WTC11 (cell line): ENCODE measurements at regions not wholly inside any gene's neighbourhood (a gene's known extent, or its start where the extent isn't known, plus 50 kb on each side); places are given as distances from the start of the nearest gene placed in this dataset.

Source experiments
- ATAC-seq: fragments of 200-7000 bp; cut with Tn5 transposase; 2 replicates; pipeline ENCODE4 v1.10.0; 2021; ENCODE audit warnings: mild to moderate bottlenecking, moderate library complexity
- CTCF ChIA-PET: fragments of 300-600 bp; sonication (Branson Sonifier 250); formaldehyde crosslinking; loops from one replicate; lab custom pipeline; 2021; ENCODE audit warnings: antibody characterized with exemption; lab: Charles Lee
- POLR2A ChIA-PET: fragments of 350-600 bp; sonication (Branson Sonifier 250); formaldehyde crosslinking; loops from one replicate; lab custom pipeline; 2021; ENCODE audit warnings: antibody characterized with exemption; lab: Charles Lee
- DNase-seq: peaks from one replicate; pipeline ENCODE4 v3.0.0; 2021; ENCODE audit warnings: low spot score
- H3K27ac Mint-ChIP-seq: 2 replicates; pipeline ENCODE4 v1.8.0; 2021; ENCODE audit warnings: mixed read lengths
- H3K27me3 Mint-ChIP-seq: 2 replicates; pipeline ENCODE4 v1.8.0; 2021; ENCODE audit warnings: low read depth, mild to moderate bottlenecking, moderate library complexity, mixed read lengths
- H3K36me3 Mint-ChIP-seq: 2 replicates; pipeline ENCODE4 v1.8.0; 2021; ENCODE audit warnings: mixed read lengths
- H3K4me1 Mint-ChIP-seq: 2 replicates; pipeline ENCODE4 v1.8.0; 2022; ENCODE audit warnings: mixed read lengths
- H3K4me3 Mint-ChIP-seq: 2 replicates; pipeline ENCODE4 v1.8.0; 2021; ENCODE audit warnings: mild to moderate bottlenecking, moderate library complexity, mixed read lengths
- H3K9me3 Mint-ChIP-seq: 2 replicates; pipeline ENCODE4 v1.8.0; 2021; ENCODE audit warnings: mixed read lengths
- FOXJ3 ChIP-seq: sonication (generic); formaldehyde crosslinking; IDR thresholded peaks from 2 replicates; pipeline ENCODE4 v1.9.0; 2021; ENCODE audit warnings: missing genetic modification reagents, mild to moderate bottlenecking, borderline replicate concordance
- FOXK1 ChIP-seq: sonication (generic); formaldehyde crosslinking; IDR thresholded peaks from 2 replicates; pipeline ENCODE4 v1.8.0; 2022; ENCODE audit warnings: mild to moderate bottlenecking, moderate library complexity, missing genetic modification reagents
- FOXP1 ChIP-seq: sonication (generic); formaldehyde crosslinking; IDR thresholded peaks from 2 replicates; pipeline ENCODE4 v1.8.0; 2022; ENCODE audit warnings: missing genetic modification reagents, mild to moderate bottlenecking, moderate library complexity, borderline replicate concordance
- HMGA2 ChIP-seq: fragments of 250-450 bp; sonication (Bioruptor Pico); IDR thresholded peaks from 2 replicates; pipeline ENCODE4 v1.4.0; 2021; ENCODE audit warnings: mild to moderate bottlenecking, moderate library complexity
- JUN ChIP-seq: sonication (generic); formaldehyde crosslinking; IDR thresholded peaks from 2 replicates; pipeline ENCODE4 v1.8.0; 2023; ENCODE audit warnings: mild to moderate bottlenecking, missing genetic modification reagents
- NFYB ChIP-seq: sonication (generic); formaldehyde crosslinking; conservative IDR thresholded peaks from 2 replicates; pipeline ENCODE4 v1.8.0; 2022; ENCODE audit warnings: low read depth, missing genetic modification reagents
- NR1H2 ChIP-seq: sonication (generic); formaldehyde crosslinking; IDR thresholded peaks from 2 replicates; pipeline ENCODE4 v1.9.0; 2021; ENCODE audit warnings: mild to moderate bottlenecking, moderate library complexity, missing genetic modification reagents
- SOX15 ChIP-seq: fragments of 250-450 bp; sonication (Bioruptor Pico); IDR thresholded peaks from 2 replicates; pipeline ENCODE4 v1.9.0; 2021; ENCODE audit warnings: mild to moderate bottlenecking
- ZNF138 ChIP-seq: sonication (generic); formaldehyde crosslinking; conservative IDR thresholded peaks from 2 replicates; pipeline ENCODE4 v1.8.1; 2022; ENCODE audit warnings: mild to moderate bottlenecking, moderate library complexity, missing genetic modification reagents
- ZNF232 ChIP-seq: sonication (generic); formaldehyde crosslinking; IDR thresholded peaks from 2 replicates; pipeline ENCODE4 v1.8.0; 2022; ENCODE audit warnings: mild to moderate bottlenecking, missing genetic modification reagents
- ZNF263 ChIP-seq: sonication (generic); formaldehyde crosslinking; IDR thresholded peaks from 2 replicates; pipeline ENCODE4 v1.8.1; 2022; ENCODE audit warnings: low read depth, mild to moderate bottlenecking, moderate library complexity, missing genetic modification reagents
- ZNF416 ChIP-seq: fragments of 250-450 bp; sonication (Bioruptor Pico); IDR thresholded peaks from 2 replicates; pipeline ENCODE4 v1.9.0; 2021; ENCODE audit warnings: mild to moderate bottlenecking, inconsistent platforms
- TF ChIP-seq, protein P1 (sequence below): sonication (generic); formaldehyde crosslinking; IDR thresholded peaks from 2 replicates; pipeline ENCODE4 v1.8.1; 2022; ENCODE audit warnings: mild to moderate bottlenecking, missing genetic modification reagents, moderate library complexity, borderline replicate concordance
- TF ChIP-seq, protein P2 (sequence below): sonication (generic); formaldehyde crosslinking; IDR thresholded peaks from 2 replicates; pipeline ENCODE4 v1.8.1; 2023; ENCODE audit warnings: mild to moderate bottlenecking, missing genetic modification reagents
- TF ChIP-seq, protein P3 (sequence below): fragments of 250-450 bp; sonication (Bioruptor Pico); IDR thresholded peaks from 2 replicates; pipeline ENCODE4 v1.9.0; 2021; ENCODE audit warnings: mild to moderate bottlenecking
- TF ChIP-seq, protein P4 (sequence below): sonication (generic); formaldehyde crosslinking; IDR thresholded peaks from 2 replicates; pipeline ENCODE4 v1.8.0; 2022; ENCODE audit warnings: mild to moderate bottlenecking, missing genetic modification reagents
- TF ChIP-seq, protein P5 (sequence below): sonication (generic); formaldehyde crosslinking; IDR thresholded peaks from 2 replicates; pipeline ENCODE4 v1.8.1; 2022; ENCODE audit warnings: missing genetic modification reagents, borderline replicate concordance
- TF ChIP-seq, protein P6 (sequence below): sonication (generic); formaldehyde crosslinking; IDR thresholded peaks from 2 replicates; pipeline ENCODE4 v1.8.0; 2023; ENCODE audit warnings: missing genetic modification reagents, mild to moderate bottlenecking, borderline replicate concordance
- TF ChIP-seq, protein P7 (sequence below): sonication (generic); formaldehyde crosslinking; IDR thresholded peaks from 2 replicates; pipeline ENCODE4 v1.8.1; 2023; ENCODE audit warnings: mild to moderate bottlenecking, missing genetic modification reagents, borderline replicate concordance

DNA sequence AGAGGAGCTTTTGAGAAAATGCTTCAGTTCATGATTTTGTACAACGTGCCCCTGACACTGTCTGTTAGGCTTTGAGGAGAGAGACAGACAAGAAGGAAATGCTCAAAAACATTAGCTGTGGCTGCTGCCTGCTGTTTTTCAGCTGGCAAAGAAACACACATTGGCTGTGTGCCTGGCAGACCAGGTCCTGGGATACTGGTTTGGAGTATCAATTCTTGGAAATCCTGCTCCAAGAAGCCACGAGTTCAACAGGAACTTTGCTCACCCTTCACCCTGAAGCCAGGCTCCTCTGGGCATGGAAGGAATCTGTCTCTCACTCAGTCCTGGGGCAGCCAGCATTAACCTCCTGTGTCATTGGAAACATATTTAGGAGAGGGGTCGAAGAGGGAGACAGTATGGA, 245.5 kb downstream of the AUH start:
- Mint-ChIP-seq H3K27me3 (no peaks in the 10 kb centered on the region; the same call in 1 of the 2 replicates), H3K4me1 (peaks cover 25% of the 10 kb centered on the region), H3K27ac (no peak overlapping the region), H3K36me3 (peaks cover 25% of the 10 kb centered on the region), H3K4me3 (no peak overlapping the region), H3K9me3 (peaks cover 23% of the 10 kb centered on the region)
- POLR2A ChIA-PET: no interaction called here
- TF ChIP-seq FOXK1 (CRISPR knock-in tag) (no peak), SOX15 (no peak), HMGA2 (CRISPR knock-in tag) (no peak), NR1H2 (no peak), FOXJ3 (CRISPR knock-in tag) (no peak), ZNF232 (CRISPR knock-in tag) (no peak), NFYB (CRISPR knock-in tag) (no peak), ZNF416 (CRISPR knock-in tag) (no peak), JUN (CRISPR knock-in tag) (no peak), ZNF263 (CRISPR knock-in tag) (no peak), FOXP1 (no peak), ZNF138 (no peak)
- TF ChIP-seq, protein P1, sequence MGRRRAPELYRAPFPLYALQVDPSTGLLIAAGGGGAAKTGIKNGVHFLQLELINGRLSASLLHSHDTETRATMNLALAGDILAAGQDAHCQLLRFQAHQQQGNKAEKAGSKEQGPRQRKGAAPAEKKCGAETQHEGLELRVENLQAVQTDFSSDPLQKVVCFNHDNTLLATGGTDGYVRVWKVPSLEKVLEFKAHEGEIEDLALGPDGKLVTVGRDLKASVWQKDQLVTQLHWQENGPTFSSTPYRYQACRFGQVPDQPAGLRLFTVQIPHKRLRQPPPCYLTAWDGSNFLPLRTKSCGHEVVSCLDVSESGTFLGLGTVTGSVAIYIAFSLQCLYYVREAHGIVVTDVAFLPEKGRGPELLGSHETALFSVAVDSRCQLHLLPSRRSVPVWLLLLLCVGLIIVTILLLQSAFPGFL (CRISPR knock-in tag): no peak
- TF ChIP-seq, protein P2, sequence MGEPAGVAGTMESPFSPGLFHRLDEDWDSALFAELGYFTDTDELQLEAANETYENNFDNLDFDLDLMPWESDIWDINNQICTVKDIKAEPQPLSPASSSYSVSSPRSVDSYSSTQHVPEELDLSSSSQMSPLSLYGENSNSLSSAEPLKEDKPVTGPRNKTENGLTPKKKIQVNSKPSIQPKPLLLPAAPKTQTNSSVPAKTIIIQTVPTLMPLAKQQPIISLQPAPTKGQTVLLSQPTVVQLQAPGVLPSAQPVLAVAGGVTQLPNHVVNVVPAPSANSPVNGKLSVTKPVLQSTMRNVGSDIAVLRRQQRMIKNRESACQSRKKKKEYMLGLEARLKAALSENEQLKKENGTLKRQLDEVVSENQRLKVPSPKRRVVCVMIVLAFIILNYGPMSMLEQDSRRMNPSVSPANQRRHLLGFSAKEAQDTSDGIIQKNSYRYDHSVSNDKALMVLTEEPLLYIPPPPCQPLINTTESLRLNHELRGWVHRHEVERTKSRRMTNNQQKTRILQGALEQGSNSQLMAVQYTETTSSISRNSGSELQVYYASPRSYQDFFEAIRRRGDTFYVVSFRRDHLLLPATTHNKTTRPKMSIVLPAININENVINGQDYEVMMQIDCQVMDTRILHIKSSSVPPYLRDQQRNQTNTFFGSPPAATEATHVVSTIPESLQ (CRISPR knock-in tag): no peak
- TF ChIP-seq, protein P3, sequence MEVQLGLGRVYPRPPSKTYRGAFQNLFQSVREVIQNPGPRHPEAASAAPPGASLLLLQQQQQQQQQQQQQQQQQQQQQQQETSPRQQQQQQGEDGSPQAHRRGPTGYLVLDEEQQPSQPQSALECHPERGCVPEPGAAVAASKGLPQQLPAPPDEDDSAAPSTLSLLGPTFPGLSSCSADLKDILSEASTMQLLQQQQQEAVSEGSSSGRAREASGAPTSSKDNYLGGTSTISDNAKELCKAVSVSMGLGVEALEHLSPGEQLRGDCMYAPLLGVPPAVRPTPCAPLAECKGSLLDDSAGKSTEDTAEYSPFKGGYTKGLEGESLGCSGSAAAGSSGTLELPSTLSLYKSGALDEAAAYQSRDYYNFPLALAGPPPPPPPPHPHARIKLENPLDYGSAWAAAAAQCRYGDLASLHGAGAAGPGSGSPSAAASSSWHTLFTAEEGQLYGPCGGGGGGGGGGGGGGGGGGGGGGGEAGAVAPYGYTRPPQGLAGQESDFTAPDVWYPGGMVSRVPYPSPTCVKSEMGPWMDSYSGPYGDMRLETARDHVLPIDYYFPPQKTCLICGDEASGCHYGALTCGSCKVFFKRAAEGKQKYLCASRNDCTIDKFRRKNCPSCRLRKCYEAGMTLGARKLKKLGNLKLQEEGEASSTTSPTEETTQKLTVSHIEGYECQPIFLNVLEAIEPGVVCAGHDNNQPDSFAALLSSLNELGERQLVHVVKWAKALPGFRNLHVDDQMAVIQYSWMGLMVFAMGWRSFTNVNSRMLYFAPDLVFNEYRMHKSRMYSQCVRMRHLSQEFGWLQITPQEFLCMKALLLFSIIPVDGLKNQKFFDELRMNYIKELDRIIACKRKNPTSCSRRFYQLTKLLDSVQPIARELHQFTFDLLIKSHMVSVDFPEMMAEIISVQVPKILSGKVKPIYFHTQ (CRISPR knock-in tag): no peak
- TF ChIP-seq, protein P4, sequence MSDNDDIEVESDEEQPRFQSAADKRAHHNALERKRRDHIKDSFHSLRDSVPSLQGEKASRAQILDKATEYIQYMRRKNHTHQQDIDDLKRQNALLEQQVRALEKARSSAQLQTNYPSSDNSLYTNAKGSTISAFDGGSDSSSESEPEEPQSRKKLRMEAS (CRISPR knock-in tag): no peak
- TF ChIP-seq, protein P5, sequence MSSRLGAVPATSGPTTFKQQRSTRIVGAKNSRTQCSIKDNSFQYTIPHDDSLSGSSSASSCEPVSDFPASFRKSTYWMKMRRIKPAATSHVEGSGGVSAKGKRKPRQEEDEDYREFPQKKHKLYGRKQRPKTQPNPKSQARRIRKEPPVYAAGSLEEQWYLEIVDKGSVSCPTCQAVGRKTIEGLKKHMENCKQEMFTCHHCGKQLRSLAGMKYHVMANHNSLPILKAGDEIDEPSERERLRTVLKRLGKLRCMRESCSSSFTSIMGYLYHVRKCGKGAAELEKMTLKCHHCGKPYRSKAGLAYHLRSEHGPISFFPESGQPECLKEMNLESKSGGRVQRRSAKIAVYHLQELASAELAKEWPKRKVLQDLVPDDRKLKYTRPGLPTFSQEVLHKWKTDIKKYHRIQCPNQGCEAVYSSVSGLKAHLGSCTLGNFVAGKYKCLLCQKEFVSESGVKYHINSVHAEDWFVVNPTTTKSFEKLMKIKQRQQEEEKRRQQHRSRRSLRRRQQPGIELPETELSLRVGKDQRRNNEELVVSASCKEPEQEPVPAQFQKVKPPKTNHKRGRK (CRISPR knock-in tag): no peak
- TF ChIP-seq, protein P6, sequence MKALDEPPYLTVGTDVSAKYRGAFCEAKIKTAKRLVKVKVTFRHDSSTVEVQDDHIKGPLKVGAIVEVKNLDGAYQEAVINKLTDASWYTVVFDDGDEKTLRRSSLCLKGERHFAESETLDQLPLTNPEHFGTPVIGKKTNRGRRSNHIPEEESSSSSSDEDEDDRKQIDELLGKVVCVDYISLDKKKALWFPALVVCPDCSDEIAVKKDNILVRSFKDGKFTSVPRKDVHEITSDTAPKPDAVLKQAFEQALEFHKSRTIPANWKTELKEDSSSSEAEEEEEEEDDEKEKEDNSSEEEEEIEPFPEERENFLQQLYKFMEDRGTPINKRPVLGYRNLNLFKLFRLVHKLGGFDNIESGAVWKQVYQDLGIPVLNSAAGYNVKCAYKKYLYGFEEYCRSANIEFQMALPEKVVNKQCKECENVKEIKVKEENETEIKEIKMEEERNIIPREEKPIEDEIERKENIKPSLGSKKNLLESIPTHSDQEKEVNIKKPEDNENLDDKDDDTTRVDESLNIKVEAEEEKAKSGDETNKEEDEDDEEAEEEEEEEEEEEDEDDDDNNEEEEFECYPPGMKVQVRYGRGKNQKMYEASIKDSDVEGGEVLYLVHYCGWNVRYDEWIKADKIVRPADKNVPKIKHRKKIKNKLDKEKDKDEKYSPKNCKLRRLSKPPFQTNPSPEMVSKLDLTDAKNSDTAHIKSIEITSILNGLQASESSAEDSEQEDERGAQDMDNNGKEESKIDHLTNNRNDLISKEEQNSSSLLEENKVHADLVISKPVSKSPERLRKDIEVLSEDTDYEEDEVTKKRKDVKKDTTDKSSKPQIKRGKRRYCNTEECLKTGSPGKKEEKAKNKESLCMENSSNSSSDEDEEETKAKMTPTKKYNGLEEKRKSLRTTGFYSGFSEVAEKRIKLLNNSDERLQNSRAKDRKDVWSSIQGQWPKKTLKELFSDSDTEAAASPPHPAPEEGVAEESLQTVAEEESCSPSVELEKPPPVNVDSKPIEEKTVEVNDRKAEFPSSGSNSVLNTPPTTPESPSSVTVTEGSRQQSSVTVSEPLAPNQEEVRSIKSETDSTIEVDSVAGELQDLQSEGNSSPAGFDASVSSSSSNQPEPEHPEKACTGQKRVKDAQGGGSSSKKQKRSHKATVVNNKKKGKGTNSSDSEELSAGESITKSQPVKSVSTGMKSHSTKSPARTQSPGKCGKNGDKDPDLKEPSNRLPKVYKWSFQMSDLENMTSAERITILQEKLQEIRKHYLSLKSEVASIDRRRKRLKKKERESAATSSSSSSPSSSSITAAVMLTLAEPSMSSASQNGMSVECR (CRISPR knock-in tag): no peak
- TF ChIP-seq, protein P7, sequence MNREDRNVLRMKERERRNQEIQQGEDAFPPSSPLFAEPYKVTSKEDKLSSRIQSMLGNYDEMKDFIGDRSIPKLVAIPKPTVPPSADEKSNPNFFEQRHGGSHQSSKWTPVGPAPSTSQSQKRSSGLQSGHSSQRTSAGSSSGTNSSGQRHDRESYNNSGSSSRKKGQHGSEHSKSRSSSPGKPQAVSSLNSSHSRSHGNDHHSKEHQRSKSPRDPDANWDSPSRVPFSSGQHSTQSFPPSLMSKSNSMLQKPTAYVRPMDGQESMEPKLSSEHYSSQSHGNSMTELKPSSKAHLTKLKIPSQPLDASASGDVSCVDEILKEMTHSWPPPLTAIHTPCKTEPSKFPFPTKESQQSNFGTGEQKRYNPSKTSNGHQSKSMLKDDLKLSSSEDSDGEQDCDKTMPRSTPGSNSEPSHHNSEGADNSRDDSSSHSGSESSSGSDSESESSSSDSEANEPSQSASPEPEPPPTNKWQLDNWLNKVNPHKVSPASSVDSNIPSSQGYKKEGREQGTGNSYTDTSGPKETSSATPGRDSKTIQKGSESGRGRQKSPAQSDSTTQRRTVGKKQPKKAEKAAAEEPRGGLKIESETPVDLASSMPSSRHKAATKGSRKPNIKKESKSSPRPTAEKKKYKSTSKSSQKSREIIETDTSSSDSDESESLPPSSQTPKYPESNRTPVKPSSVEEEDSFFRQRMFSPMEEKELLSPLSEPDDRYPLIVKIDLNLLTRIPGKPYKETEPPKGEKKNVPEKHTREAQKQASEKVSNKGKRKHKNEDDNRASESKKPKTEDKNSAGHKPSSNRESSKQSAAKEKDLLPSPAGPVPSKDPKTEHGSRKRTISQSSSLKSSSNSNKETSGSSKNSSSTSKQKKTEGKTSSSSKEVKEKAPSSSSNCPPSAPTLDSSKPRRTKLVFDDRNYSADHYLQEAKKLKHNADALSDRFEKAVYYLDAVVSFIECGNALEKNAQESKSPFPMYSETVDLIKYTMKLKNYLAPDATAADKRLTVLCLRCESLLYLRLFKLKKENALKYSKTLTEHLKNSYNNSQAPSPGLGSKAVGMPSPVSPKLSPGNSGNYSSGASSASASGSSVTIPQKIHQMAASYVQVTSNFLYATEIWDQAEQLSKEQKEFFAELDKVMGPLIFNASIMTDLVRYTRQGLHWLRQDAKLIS (CRISPR knock-in tag): no peak
- CTCF ChIA-PET: interaction anchor here (0.6 kb wide), 1 partner anchor 272 kb away, joined by 5 read pairs; no protein-coding TSS in a partner anchor
- no peak for DNase-seq
- no peak for ATAC-seq
